ENCODE measurements at regions not wholly inside any gene's neighbourhood (a gene's known extent, or its start where the extent isn't known, plus 50 kb on each side); places are given as distances from the start of the nearest gene placed in this dataset.
"Not testable (repeated sequence)": the region's sequence is repeated elsewhere in the genome, so short reads cannot be mapped to it uniquely, and the experiment has no call there.

- ATAC-seq, result peak; percentile 44 to 63
- in situ Hi-C loops (cut with MboI; ENCODE audit: low sequenced_read_pairs in 4 of 4), result no loop called here
Observed at GRCh38 chr9:33698267-33698666, 97.1 kb upstream of the PRSS3 start.

GRCh38 chr9:33700940-33701339 lies 94.4 kb upstream of the PRSS3 start:
- intact Hi-C loops (cut with DNase I; ENCODE audit: low total_unique reads); H3K27me3 ChIP-seq; H3K4me1 ChIP-seq; H3K4me3 ChIP-seq; H3K36me3 ChIP-seq; H3K9me3 ChIP-seq; H3K27ac ChIP-seq; in situ Hi-C loops (cut with MboI; ENCODE audit: low sequenced_read_pairs in 4 of 4); DNase-seq; ATAC-seq: not testable (repeated sequence)

More at GRCh38 chr9:33698267-33698666, 97.1 kb upstream of the PRSS3 start:
- H3K4me1 ChIP-seq, result peaks cover 8 to 9% of the 10 kb centered on the region in 2 donors
- H3K4me3 ChIP-seq, result no peak overlapping the region
- H3K36me3 ChIP-seq, result no peaks in the 10 kb centered on the region
- no peaks in the 10 kb centered on the region for H3K27me3 ChIP-seq
- H3K9me3 ChIP-seq, result no peaks in the 10 kb centered on the region
- H3K27ac ChIP-seq, result no peak overlapping the region
- DNase-seq, result no peak
- intact Hi-C loops (cut with DNase I; ENCODE audit: low total_unique reads), result no loop called here
- no peak for TF ChIP-seq CTCF (IDR thresholded peaks at IDR 0.05 in 4 of 5, conservative IDR thresholded peaks at IDR 0.05 in 1 of 5)
- TF ChIP-seq POLR2A (IDR thresholded peaks at IDR 0.05), result no peak

GRCh38 chr9:33703430-33704102 lies 91.8 kb upstream of the PRSS3 start:
- Histone ChIP-seq H3K27me3 (no peaks in the 10 kb centered on the region), H3K27ac (no peak overlapping the region), H3K9me3 (no peaks in the 10 kb centered on the region), H3K36me3 (no peaks in the 10 kb centered on the region), H3K4me1 (peaks cover 0 to under 1% of the 10 kb centered on the region in 2 donors), H3K4me3 (no peak overlapping the region)
- intact Hi-C loops (cut with DNase I; ENCODE audit: low total_unique reads), result no loop called here
- DNase-seq (no peak), ATAC-seq (no peak)
- TF ChIP-seq CTCF (IDR thresholded peaks at IDR 0.05 in 4 of 5, conservative IDR thresholded peaks at IDR 0.05 in 1 of 5) (no peak), POLR2A (IDR thresholded peaks at IDR 0.05) (no peak)
- in situ Hi-C loops (cut with MboI; ENCODE audit: low sequenced_read_pairs in 4 of 4), result no loop called here

- DNase-seq; H3K27ac ChIP-seq; in situ Hi-C loops (cut with MboI; ENCODE audit: low sequenced_read_pairs in 4 of 4); H3K4me3 ChIP-seq; ATAC-seq; H3K4me1 ChIP-seq; H3K27me3 ChIP-seq; H3K9me3 ChIP-seq; H3K36me3 ChIP-seq; intact Hi-C loops (cut with DNase I; ENCODE audit: low total_unique reads): not testable (repeated sequence)
Observed at GRCh38 chr9:33705440-33705839, 89.9 kb upstream of the PRSS3 start.

- H3K27ac ChIP-seq, result no peak overlapping the region
- H3K4me1 ChIP-seq, result no peaks in the 10 kb centered on the region
- intact Hi-C loops (cut with DNase I; ENCODE audit: low total_unique reads) (no loop called here), in situ Hi-C loops (cut with MboI; ENCODE audit: low sequenced_read_pairs in 4 of 4) (no loop called here)
- TF ChIP-seq CTCF (IDR thresholded peaks at IDR 0.05 in 4 of 5, conservative IDR thresholded peaks at IDR 0.05 in 1 of 5), result no peak
- TF ChIP-seq POLR2A (IDR thresholded peaks at IDR 0.05), result no peak
- no peaks in the 10 kb centered on the region for H3K36me3 ChIP-seq
- ATAC-seq, result no peak
- no peaks in the 10 kb centered on the region for H3K9me3 ChIP-seq
- no peak overlapping the region for H3K4me3 ChIP-seq
- H3K27me3 ChIP-seq, result no peaks in the 10 kb centered on the region
- no peak for DNase-seq
Observed at GRCh38 chr9:33708441-33708840, 86.9 kb upstream of the PRSS3 start.

- Histone ChIP-seq H3K27ac (no peak overlapping the region), H3K4me1 (no peaks in the 10 kb centered on the region), H3K27me3 (no peaks in the 10 kb centered on the region), H3K9me3 (no peaks in the 10 kb centered on the region), H3K4me3 (no peak overlapping the region), H3K36me3 (no peaks in the 10 kb centered on the region)
- ATAC-seq, result no peak
- in situ Hi-C loops (cut with MboI; ENCODE audit: low sequenced_read_pairs in 4 of 4) (no loop called here), intact Hi-C loops (cut with DNase I; ENCODE audit: low total_unique reads) (no loop called here)
- no peak for TF ChIP-seq POLR2A (IDR thresholded peaks at IDR 0.05)
- TF ChIP-seq CTCF (IDR thresholded peaks at IDR 0.05 in 4 of 5, conservative IDR thresholded peaks at IDR 0.05 in 1 of 5), result no peak
- no peak for DNase-seq
Observed at GRCh38 chr9:33709269-33709668, 86.1 kb upstream of the PRSS3 start.

GRCh38 chr9:33711418-33711817 lies 83.9 kb upstream of the PRSS3 start:
- ATAC-seq; H3K27ac ChIP-seq; DNase-seq; H3K36me3 ChIP-seq; H3K4me1 ChIP-seq; H3K27me3 ChIP-seq; in situ Hi-C loops (cut with MboI; ENCODE audit: low sequenced_read_pairs in 4 of 4); H3K9me3 ChIP-seq; intact Hi-C loops (cut with DNase I; ENCODE audit: low total_unique reads); H3K4me3 ChIP-seq: not testable (repeated sequence)
